Panc1 (cell line): ENCODE measurements at regions not wholly inside any gene's neighbourhood (a gene's known extent, or its start where the extent isn't known, plus 50 kb on each side); places are given as distances from the start of the nearest gene placed in this dataset.

Experiments used
- CTCF ChIP-seq: fragments of 450-650 bp; IDR thresholded peaks from 2 replicates; pipeline ENCODE4 v1.5.1; 2017; ENCODE audit warnings: mild to moderate bottlenecking
- POLR2AphosphoS5 ChIP-seq: IDR thresholded peaks from 2 replicates; pipeline ENCODE4 v1.6.1; 2012; ENCODE audit warnings: mild to moderate bottlenecking, low read depth, low read length, moderate library complexity
- SIN3A ChIP-seq: IDR thresholded peaks from 2 replicates; pipeline ENCODE4 v1.6.1; 2012; ENCODE audit warnings: low read depth, mild to moderate bottlenecking, low read length, moderate library complexity, borderline replicate concordance; ENCODE audit not compliant: insufficient read depth
- TCF7L2 ChIP-seq: IDR thresholded peaks from 2 replicates; pipeline ENCODE4 v1.6.1; 2011; ENCODE audit warnings: mild to moderate bottlenecking, low read depth, low read length, inconsistent platforms
- TF ChIP-seq, protein P1 (sequence below), 2 experiments: IDR thresholded peaks; 2 replicates each; pipeline ENCODE4 v1.6.1; 2011 to 2012; ENCODE audit warnings: low read depth in 2 of 2, control low read depth in 1 of 2, low read length in 1 of 2, mild to moderate bottlenecking in 1 of 2, moderate library complexity in 1 of 2; ENCODE audit not compliant: insufficient read depth in 1 of 2

DNA sequence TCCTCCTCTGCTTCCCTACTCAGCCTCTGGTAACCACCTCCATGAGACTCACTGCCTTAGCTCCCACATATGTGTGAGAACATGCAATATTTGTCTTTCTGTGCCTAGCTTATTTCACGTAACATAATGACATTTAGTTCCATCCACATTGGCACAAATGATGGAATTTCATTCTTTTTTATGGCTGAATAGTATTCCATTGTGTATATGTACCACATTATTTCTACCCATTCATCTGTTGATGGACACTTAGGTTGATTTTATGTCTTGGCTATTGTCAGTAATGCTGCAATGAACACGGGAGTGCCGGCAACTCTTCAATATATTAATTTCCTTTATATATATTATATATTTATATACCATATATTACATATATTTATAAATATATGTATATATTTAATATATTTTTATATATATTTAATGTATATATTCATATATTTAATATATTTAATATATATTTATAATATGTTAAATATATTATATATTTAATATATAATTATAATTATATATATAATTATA is 1046.9 kb downstream of the DNAJB9 start:
- no peak for TF ChIP-seq POLR2AphosphoS5
- no peak for TF ChIP-seq CTCF
- no peak for TF ChIP-seq TCF7L2
- TF ChIP-seq, protein P1, sequence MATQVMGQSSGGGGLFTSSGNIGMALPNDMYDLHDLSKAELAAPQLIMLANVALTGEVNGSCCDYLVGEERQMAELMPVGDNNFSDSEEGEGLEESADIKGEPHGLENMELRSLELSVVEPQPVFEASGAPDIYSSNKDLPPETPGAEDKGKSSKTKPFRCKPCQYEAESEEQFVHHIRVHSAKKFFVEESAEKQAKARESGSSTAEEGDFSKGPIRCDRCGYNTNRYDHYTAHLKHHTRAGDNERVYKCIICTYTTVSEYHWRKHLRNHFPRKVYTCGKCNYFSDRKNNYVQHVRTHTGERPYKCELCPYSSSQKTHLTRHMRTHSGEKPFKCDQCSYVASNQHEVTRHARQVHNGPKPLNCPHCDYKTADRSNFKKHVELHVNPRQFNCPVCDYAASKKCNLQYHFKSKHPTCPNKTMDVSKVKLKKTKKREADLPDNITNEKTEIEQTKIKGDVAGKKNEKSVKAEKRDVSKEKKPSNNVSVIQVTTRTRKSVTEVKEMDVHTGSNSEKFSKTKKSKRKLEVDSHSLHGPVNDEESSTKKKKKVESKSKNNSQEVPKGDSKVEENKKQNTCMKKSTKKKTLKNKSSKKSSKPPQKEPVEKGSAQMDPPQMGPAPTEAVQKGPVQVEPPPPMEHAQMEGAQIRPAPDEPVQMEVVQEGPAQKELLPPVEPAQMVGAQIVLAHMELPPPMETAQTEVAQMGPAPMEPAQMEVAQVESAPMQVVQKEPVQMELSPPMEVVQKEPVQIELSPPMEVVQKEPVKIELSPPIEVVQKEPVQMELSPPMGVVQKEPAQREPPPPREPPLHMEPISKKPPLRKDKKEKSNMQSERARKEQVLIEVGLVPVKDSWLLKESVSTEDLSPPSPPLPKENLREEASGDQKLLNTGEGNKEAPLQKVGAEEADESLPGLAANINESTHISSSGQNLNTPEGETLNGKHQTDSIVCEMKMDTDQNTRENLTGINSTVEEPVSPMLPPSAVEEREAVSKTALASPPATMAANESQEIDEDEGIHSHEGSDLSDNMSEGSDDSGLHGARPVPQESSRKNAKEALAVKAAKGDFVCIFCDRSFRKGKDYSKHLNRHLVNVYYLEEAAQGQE (IDR thresholded peaks at IDR 0.05; ENCODE audit: insufficient read depth in 1 of 2, low read depth in 2 of 2, low read length in 1 of 2): no peak
- TF ChIP-seq SIN3A: no peak
